Duodenal mucosa (tissue), 2 donors: ENCODE measurements at regions not wholly inside any gene's neighbourhood (a gene's known extent, or its start where the extent isn't known, plus 50 kb on each side); places are given as distances from the start of the nearest gene placed in this dataset.

ENCODE experiments used
- H3K27ac ChIP-seq: one replicate; pipeline ENCODE4 v1.7.0; 2013; ENCODE audit warnings: low read depth, low read length
- H3K27me3 ChIP-seq, 2 donors: one replicate each; pipeline ENCODE4 v1.7.0; 2013; ENCODE audit warnings: low read length in 2 of 2, control low read depth in 1 of 2; ENCODE audit not compliant: insufficient read depth in 2 of 2, control insufficient read depth in 1 of 2
- H3K36me3 ChIP-seq, 2 donors: one replicate each; pipeline ENCODE4 v1.7.0; 2013; ENCODE audit warnings: low read length in 2 of 2, control low read depth in 1 of 2; ENCODE audit not compliant: insufficient read depth in 2 of 2, control insufficient read depth in 1 of 2
- H3K4me1 ChIP-seq, 2 donors: one replicate each; pipeline ENCODE4 v1.7.0; 2013; ENCODE audit warnings: low read length in 2 of 2, control low read depth in 1 of 2; ENCODE audit not compliant: insufficient read depth in 2 of 2, control insufficient read depth in 1 of 2
- H3K4me3 ChIP-seq, 2 donors: one replicate each; pipeline ENCODE4 v1.7.0; 2013; ENCODE audit warnings: low read length in 2 of 2, low read depth in 1 of 2
- H3K9ac ChIP-seq, 2 donors: one replicate each; pipeline ENCODE4 v1.7.0; 2013; ENCODE audit warnings: low read length in 2 of 2, low read depth in 1 of 2
- H3K9me3 ChIP-seq, 2 donors: one replicate each; pipeline ENCODE4 v1.7.0; 2013; ENCODE audit warnings: low read length in 2 of 2, control low read depth in 1 of 2; ENCODE audit not compliant: control insufficient read depth in 1 of 2

GRCh38 chr6:169165561-169166300 is 87.9 kb downstream of the THBS2 start:
- H3K27ac ChIP-seq, result no peak overlapping the region

GRCh38 chr6:169164986-169165385 is 88.7 kb downstream of the THBS2 start:
- Histone ChIP-seq H3K4me1 (no peaks in the 10 kb centered on the region), H3K27ac (no peak overlapping the region), H3K9ac (no peak overlapping the region)

More at GRCh38 chr6:169165561-169166300, 87.9 kb downstream of the THBS2 start:
- H3K4me3 ChIP-seq, result no peak overlapping the region
- no peaks in the 10 kb centered on the region for H3K36me3 ChIP-seq
- no peaks in the 10 kb centered on the region for H3K9me3 ChIP-seq
- no peak overlapping the region for H3K9ac ChIP-seq
- no peaks in the 10 kb centered on the region for H3K4me1 ChIP-seq
- no peaks in the 10 kb centered on the region for H3K27me3 ChIP-seq

GRCh38 chr6:169164451-169164850 is 89.2 kb downstream of the THBS2 start:
- H3K4me1 ChIP-seq, result no peaks in the 10 kb centered on the region
- H3K27me3 ChIP-seq, result no peaks in the 10 kb centered on the region
- no peaks in the 10 kb centered on the region for H3K36me3 ChIP-seq
- no peak overlapping the region for H3K4me3 ChIP-seq
- no peaks in the 10 kb centered on the region for H3K9me3 ChIP-seq
- H3K27ac ChIP-seq, result no peak overlapping the region
- H3K9ac ChIP-seq, result no peak overlapping the region

More at GRCh38 chr6:169164986-169165385, 88.7 kb downstream of the THBS2 start:
- Histone ChIP-seq H3K4me3 (no peak overlapping the region), H3K9me3 (no peaks in the 10 kb centered on the region), H3K36me3 (no peaks in the 10 kb centered on the region), H3K27me3 (no peaks in the 10 kb centered on the region)

GRCh38 chr6:169163411-169163901 is 90.2 kb downstream of the THBS2 start:
- no peak overlapping the region for H3K27ac ChIP-seq

GRCh38 chr6:169162752-169163407 is 90.8 kb downstream of the THBS2 start:
- Histone ChIP-seq H3K9me3 (no peaks in the 10 kb centered on the region), H3K4me3 (no peak overlapping the region), H3K36me3 (no peaks in the 10 kb centered on the region), H3K27me3 (no peaks in the 10 kb centered on the region), H3K9ac (no peak overlapping the region), H3K4me1 (no peaks in the 10 kb centered on the region), H3K27ac (no peak overlapping the region)

More at GRCh38 chr6:169163411-169163901, 90.2 kb downstream of the THBS2 start:
- H3K4me3 ChIP-seq, result no peak overlapping the region
- no peaks in the 10 kb centered on the region for H3K27me3 ChIP-seq
- H3K9ac ChIP-seq, result no peak overlapping the region
- H3K36me3 ChIP-seq, result no peaks in the 10 kb centered on the region
- H3K4me1 ChIP-seq, result no peaks in the 10 kb centered on the region
- H3K9me3 ChIP-seq, result no peaks in the 10 kb centered on the region

GRCh38 chr6:169162249-169162648 is 91.4 kb downstream of the THBS2 start:
- Histone ChIP-seq H3K4me1 (no peaks in the 10 kb centered on the region), H3K27ac (no peak overlapping the region), H3K9ac (no peak overlapping the region), H3K27me3 (no peaks in the 10 kb centered on the region), H3K36me3 (no peaks in the 10 kb centered on the region), H3K9me3 (no peaks in the 10 kb centered on the region), H3K4me3 (no peak overlapping the region)

GRCh38 chr6:169161572-169162167 is 92.0 kb downstream of the THBS2 start:
- H3K36me3 ChIP-seq, result no peaks in the 10 kb centered on the region
- H3K9me3 ChIP-seq, result no peaks in the 10 kb centered on the region
- no peak overlapping the region for H3K4me3 ChIP-seq
- H3K9ac ChIP-seq, result no peak overlapping the region
- no peaks in the 10 kb centered on the region for H3K27me3 ChIP-seq
- H3K4me1 ChIP-seq, result no peaks in the 10 kb centered on the region
- no peak overlapping the region for H3K27ac ChIP-seq

GRCh38 chr6:169160855-169161560 is 92.6 kb downstream of the THBS2 start:
- Histone ChIP-seq H3K27ac (no peak overlapping the region), H3K4me3 (no peak overlapping the region), H3K4me1 (no peaks in the 10 kb centered on the region), H3K27me3 (no peaks in the 10 kb centered on the region), H3K9ac (no peak overlapping the region), H3K9me3 (no peaks in the 10 kb centered on the region), H3K36me3 (no peaks in the 10 kb centered on the region)

GRCh38 chr6:169160091-169160854 is 93.4 kb downstream of the THBS2 start:
- Histone ChIP-seq H3K4me1 (no peaks in the 10 kb centered on the region), H3K27ac (no peak overlapping the region), H3K27me3 (no peaks in the 10 kb centered on the region), H3K36me3 (no peaks in the 10 kb centered on the region), H3K9me3 (no peaks in the 10 kb centered on the region), H3K4me3 (no peak overlapping the region), H3K9ac (no peak overlapping the region)
